ENCODE measurements at regions not wholly inside any gene's neighbourhood (a gene's known extent, or its start where the extent isn't known, plus 50 kb on each side); places are given as distances from the start of the nearest gene placed in this dataset.

GRCh38 chr22:47324435-47324990 is 562.1 kb downstream of the TBC1D22A start:
- POLR2A ChIA-PET = no interaction called here
- peaks cover 6% of the 10 kb centered on the region for H3K9me3 ChIP-seq (ENCODE audit: low read length)
- H3K36me3 ChIP-seq (ENCODE audit: insufficient read depth, low read length) = no peaks in the 10 kb centered on the region
- no peak overlapping the region for H3K4me3 Mint-ChIP-seq
- no peak overlapping the region for H3K27ac Mint-ChIP-seq
- H3K4me3 ChIP-seq (ENCODE audit: low read length) = no peak overlapping the region
- no peak for DNase-seq
- CTCF ChIA-PET = no interaction called here
- no peak overlapping the region for H3K27ac ChIP-seq (ENCODE audit: low read depth, low read length)
- no peaks in the 10 kb centered on the region for H3K36me3 Mint-ChIP-seq
- H3K4me1 Mint-ChIP-seq = no peaks in the 10 kb centered on the region
- peaks cover 7 to 16% of the 10 kb centered on the region in 2 donors for H3K27me3 Mint-ChIP-seq
- H3K4me1 ChIP-seq (ENCODE audit: insufficient read depth, low read length) = no peaks in the 10 kb centered on the region
- no peaks in the 10 kb centered on the region for H3K27me3 ChIP-seq (ENCODE audit: insufficient read depth, low read length, poor library complexity, severe bottlenecking)
- H3K9me3 Mint-ChIP-seq = peaks cover 0 to 7% (median 2%) of the 10 kb centered on the region in 5 donors

GRCh38 chr22:47323518-47323917 is 561.1 kb downstream of the TBC1D22A start:
- CTCF ChIA-PET = no interaction called here
- Mint-ChIP-seq H3K27me3 (peaks cover 8 to 12% of the 10 kb centered on the region in 2 donors), H3K27ac (no peak overlapping the region), H3K9me3 (peaks cover 0 to 7% (median 2%) of the 10 kb centered on the region in 5 donors), H3K4me1 (no peaks in the 10 kb centered on the region), H3K4me3 (no peak overlapping the region), H3K36me3 (no peaks in the 10 kb centered on the region)
- POLR2A ChIA-PET = no interaction called here
- H3K4me3 ChIP-seq (ENCODE audit: low read length) = no peak overlapping the region
- no peak overlapping the region for H3K27ac ChIP-seq (ENCODE audit: low read depth, low read length)
- H3K27me3 ChIP-seq (ENCODE audit: insufficient read depth, low read length, poor library complexity, severe bottlenecking) = no peaks in the 10 kb centered on the region
- DNase-seq = no peak
- peaks cover 6% of the 10 kb centered on the region for H3K9me3 ChIP-seq (ENCODE audit: low read length)
- H3K36me3 ChIP-seq (ENCODE audit: insufficient read depth, low read length) = no peaks in the 10 kb centered on the region
- H3K4me1 ChIP-seq (ENCODE audit: insufficient read depth, low read length) = no peaks in the 10 kb centered on the region

DNA sequence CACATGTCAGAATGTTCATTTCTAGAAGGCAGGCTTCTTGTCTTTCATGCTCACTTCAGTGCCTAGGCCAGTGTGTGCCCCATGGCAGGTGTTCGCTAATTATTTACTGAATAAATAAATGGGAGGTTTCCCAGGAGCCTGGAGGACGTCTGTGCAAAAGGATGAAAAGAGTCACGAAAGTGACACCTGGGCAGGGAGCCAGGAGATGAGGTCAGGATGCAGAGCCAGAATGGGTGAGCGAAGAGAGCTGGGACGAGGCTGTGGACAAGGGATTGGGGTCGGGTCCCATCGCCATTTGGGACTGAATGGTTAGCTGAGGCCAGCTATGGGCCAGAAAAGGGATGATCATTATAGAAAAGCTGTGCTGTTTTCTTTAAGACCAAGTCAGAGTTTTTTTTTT is 560.4 kb downstream of the TBC1D22A start:
- H3K9me3 Mint-ChIP-seq = peaks cover 0 to 7% (median 2%) of the 10 kb centered on the region in 5 donors
- H3K4me3 Mint-ChIP-seq = no peak overlapping the region
- no peaks in the 10 kb centered on the region for H3K4me1 Mint-ChIP-seq
- H3K27ac Mint-ChIP-seq = peak overlapping the region in 1 of 8 donors; percentile 0
- H3K27me3 Mint-ChIP-seq = peaks cover 13 to 14% of the 10 kb centered on the region in 2 donors
- no peaks in the 10 kb centered on the region for H3K27me3 ChIP-seq (ENCODE audit: insufficient read depth, low read length, poor library complexity, severe bottlenecking)
- CTCF ChIA-PET = no interaction called here
- H3K27ac ChIP-seq (ENCODE audit: low read depth, low read length) = no peak overlapping the region
- no peaks in the 10 kb centered on the region for H3K36me3 ChIP-seq (ENCODE audit: insufficient read depth, low read length)
- H3K4me1 ChIP-seq (ENCODE audit: insufficient read depth, low read length) = no peaks in the 10 kb centered on the region
- no peak overlapping the region for H3K4me3 ChIP-seq (ENCODE audit: low read length)
- no peaks in the 10 kb centered on the region for H3K36me3 Mint-ChIP-seq
- DNase-seq = no peak
- POLR2A ChIA-PET = no interaction called here
- H3K9me3 ChIP-seq (ENCODE audit: low read length) = peaks cover 6% of the 10 kb centered on the region

DNA sequence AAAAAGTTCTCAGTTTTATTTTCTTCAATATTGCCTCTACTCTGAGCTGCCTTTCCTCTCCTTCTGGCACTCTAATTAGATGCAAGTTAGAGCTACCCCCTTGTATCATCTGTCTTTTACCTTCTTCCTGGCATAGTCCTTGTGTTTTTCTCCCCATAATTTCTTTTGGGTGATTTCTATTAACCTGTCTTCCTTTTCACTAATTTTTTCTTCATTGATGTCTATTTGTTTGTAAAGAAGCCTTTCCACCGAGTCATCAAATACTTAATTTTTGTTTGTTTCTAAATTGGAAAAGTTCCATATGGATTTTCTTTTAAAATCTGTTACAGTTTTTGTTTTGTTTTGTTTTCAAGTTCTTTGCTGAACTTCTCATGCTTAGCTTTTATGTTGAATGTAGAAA is 558.1 kb downstream of the TBC1D22A start:
- H3K4me3 Mint-ChIP-seq = no peak overlapping the region
- POLR2A ChIA-PET = no interaction called here
- H3K4me1 ChIP-seq (ENCODE audit: insufficient read depth, low read length) = no peaks in the 10 kb centered on the region
- no peak overlapping the region for H3K27ac Mint-ChIP-seq
- peaks cover 16 to 27% of the 10 kb centered on the region in 2 donors for H3K27me3 Mint-ChIP-seq
- CTCF ChIA-PET = no interaction called here
- no peaks in the 10 kb centered on the region for H3K4me1 Mint-ChIP-seq
- no peaks in the 10 kb centered on the region for H3K27me3 ChIP-seq (ENCODE audit: insufficient read depth, low read length, poor library complexity, severe bottlenecking)
- no peak for DNase-seq
- no peaks in the 10 kb centered on the region for H3K36me3 Mint-ChIP-seq
- peaks cover 6% of the 10 kb centered on the region for H3K9me3 ChIP-seq (ENCODE audit: low read length)
- H3K4me3 ChIP-seq (ENCODE audit: low read length) = no peak overlapping the region
- peaks cover 0 to 6% (median 2%) of the 10 kb centered on the region in 5 donors for H3K9me3 Mint-ChIP-seq
- no peaks in the 10 kb centered on the region for H3K36me3 ChIP-seq (ENCODE audit: insufficient read depth, low read length)
- H3K27ac ChIP-seq (ENCODE audit: low read depth, low read length) = no peak overlapping the region

DNA sequence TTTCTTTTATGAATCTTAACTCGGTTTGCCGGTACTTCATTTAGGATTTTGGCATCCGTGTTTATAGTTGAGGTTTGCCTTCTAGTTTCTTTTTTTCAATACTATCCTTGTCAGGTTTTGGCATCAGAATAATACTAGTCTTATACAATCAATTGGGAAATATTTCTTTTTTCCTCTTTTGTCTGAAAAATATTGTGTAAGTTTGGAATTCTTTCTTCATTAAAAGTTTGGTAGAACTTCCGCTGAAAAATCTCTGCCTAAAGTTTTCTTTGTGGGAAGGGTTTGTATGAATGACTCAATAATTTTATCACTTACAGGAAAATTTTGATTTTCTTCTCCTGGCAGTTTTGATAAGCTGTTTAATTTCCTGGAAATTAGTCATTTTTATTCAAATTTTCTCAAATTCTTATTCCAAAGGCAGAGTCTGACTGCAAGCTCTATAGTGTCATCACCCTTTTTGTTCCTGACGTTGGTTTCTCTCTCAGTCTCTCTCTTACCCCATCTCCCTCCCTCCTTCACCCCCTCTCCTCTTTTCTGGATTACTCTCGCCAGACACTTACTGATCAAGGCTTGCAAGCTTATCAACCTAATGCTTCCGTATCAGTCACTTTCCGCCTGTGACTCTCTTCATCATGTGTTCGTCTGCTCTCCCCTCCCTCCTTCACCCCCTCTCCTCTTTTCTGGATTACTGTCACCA is 555.7 kb downstream of the TBC1D22A start:
- Histone ChIP-seq H3K27me3 (ENCODE audit: insufficient read depth, low read length, poor library complexity, severe bottlenecking) (no peaks in the 10 kb centered on the region), H3K36me3 (ENCODE audit: insufficient read depth, low read length) (no peaks in the 10 kb centered on the region), H3K4me3 (ENCODE audit: low read length) (no peak overlapping the region), H3K9me3 (ENCODE audit: low read length) (peaks cover 6% of the 10 kb centered on the region), H3K27ac (ENCODE audit: low read depth, low read length) (no peak overlapping the region), H3K4me1 (ENCODE audit: insufficient read depth, low read length) (no peaks in the 10 kb centered on the region)
- Mint-ChIP-seq H3K36me3 (no peaks in the 10 kb centered on the region), H3K27ac (no peak overlapping the region), H3K4me3 (no peak overlapping the region), H3K4me1 (no peaks in the 10 kb centered on the region), H3K27me3 (peaks cover 14 to 31% of the 10 kb centered on the region in 2 donors), H3K9me3 (peaks cover 2 to 10% (median 4%) of the 10 kb centered on the region in 5 donors)
- CTCF ChIA-PET = no interaction called here
- POLR2A ChIA-PET = no interaction called here
- DNase-seq = no peak

DNA sequence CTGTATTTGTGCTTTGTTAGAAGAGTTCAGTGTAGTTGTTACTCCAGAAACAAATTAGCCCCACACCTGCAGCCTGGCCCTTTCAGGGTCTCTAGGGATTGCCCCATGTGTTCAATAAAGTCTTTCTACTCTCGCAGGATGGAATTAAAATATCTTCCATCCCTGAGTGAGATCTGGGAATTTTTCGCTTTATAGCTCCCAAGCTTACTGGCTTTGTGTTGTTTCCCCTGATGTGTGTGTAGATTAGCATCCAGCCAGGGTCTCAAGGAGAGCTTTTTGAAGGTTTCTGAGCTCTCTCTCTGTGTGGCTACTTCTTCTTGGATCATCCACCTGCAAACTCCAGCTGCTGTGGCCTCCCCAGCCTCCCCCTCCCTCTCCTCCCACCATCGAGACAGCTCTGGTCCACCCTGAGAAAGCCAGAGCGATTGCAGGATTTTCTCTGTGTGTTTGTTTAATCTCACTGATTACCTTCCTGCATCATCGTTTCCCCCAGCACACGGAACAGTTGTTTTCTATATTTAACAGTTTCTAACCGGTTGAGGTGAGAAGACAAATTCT is 553.5 kb downstream of the TBC1D22A start:
- CTCF ChIA-PET = no interaction called here
- DNase-seq = no peak
- POLR2A ChIA-PET = no interaction called here
- no peak overlapping the region for H3K4me3 Mint-ChIP-seq
- H3K27ac Mint-ChIP-seq = no peak overlapping the region
- Histone ChIP-seq H3K9me3 (ENCODE audit: low read length) (peaks cover 4% of the 10 kb centered on the region), H3K4me1 (ENCODE audit: insufficient read depth, low read length) (no peaks in the 10 kb centered on the region), H3K27me3 (ENCODE audit: insufficient read depth, low read length, poor library complexity, severe bottlenecking) (no peaks in the 10 kb centered on the region), H3K36me3 (ENCODE audit: insufficient read depth, low read length) (no peaks in the 10 kb centered on the region), H3K27ac (ENCODE audit: low read depth, low read length) (no peak overlapping the region), H3K4me3 (ENCODE audit: low read length) (no peak overlapping the region)
- no peaks in the 10 kb centered on the region for H3K36me3 Mint-ChIP-seq
- peaks cover 0 to 18% (median 3%) of the 10 kb centered on the region in 5 donors for H3K9me3 Mint-ChIP-seq
- peaks cover 15 to 31% of the 10 kb centered on the region in 2 donors for H3K27me3 Mint-ChIP-seq
- no peaks in the 10 kb centered on the region for H3K4me1 Mint-ChIP-seq

GRCh38 chr22:47310601-47311000 is 548.2 kb downstream of the TBC1D22A start:
- Histone ChIP-seq H3K27ac (ENCODE audit: low read depth, low read length) (no peak overlapping the region), H3K4me3 (ENCODE audit: low read length) (no peak overlapping the region), H3K27me3 (ENCODE audit: insufficient read depth, low read length, poor library complexity, severe bottlenecking) (no peaks in the 10 kb centered on the region), H3K9me3 (ENCODE audit: low read length) (no peaks in the 10 kb centered on the region), H3K36me3 (ENCODE audit: insufficient read depth, low read length) (no peaks in the 10 kb centered on the region), H3K4me1 (ENCODE audit: insufficient read depth, low read length) (no peaks in the 10 kb centered on the region)
- ChIA-PET CTCF (no interaction called here), POLR2A (no interaction called here)
- Mint-ChIP-seq H3K4me3 (no peak overlapping the region), H3K27me3 (peaks cover 1 to 9% of the 10 kb centered on the region in 2 donors), H3K36me3 (no peaks in the 10 kb centered on the region), H3K4me1 (no peaks in the 10 kb centered on the region), H3K27ac (no peak overlapping the region), H3K9me3 (peaks cover 0 to 18% (median 3%) of the 10 kb centered on the region in 5 donors)
- DNase-seq = no peak

DNA sequence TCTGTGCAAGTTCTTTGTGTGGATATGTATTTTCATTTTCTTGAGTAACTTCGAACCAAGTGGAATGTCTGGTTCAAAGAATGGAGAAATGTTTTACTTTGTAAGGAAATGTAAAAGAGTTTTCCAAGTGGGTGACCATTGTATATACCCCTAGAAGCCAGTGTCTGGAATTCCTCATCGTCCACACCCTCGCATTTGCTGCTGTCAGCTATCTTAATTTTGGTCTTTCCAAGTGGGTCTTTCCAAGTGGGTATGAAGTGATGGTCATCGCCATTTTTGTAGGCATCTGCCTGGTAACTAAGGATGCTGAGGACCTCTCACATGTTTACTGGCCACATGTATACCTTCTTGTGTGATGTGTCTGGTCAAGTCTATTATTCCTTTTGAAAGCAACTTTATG is 547.5 kb downstream of the TBC1D22A start:
- H3K9me3 ChIP-seq (ENCODE audit: low read length) = no peaks in the 10 kb centered on the region
- no peak overlapping the region for H3K4me3 ChIP-seq (ENCODE audit: low read length)
- Mint-ChIP-seq H3K4me1 (no peaks in the 10 kb centered on the region), H3K36me3 (no peaks in the 10 kb centered on the region), H3K9me3 (peaks cover 0 to 18% (median 3%) of the 10 kb centered on the region in 5 donors), H3K27ac (no peak overlapping the region), H3K4me3 (peak overlapping the region in 1 of 7 donors; percentile 42), H3K27me3 (peaks cover 1 to 5% of the 10 kb centered on the region in 2 donors)
- DNase-seq = no peak
- no peaks in the 10 kb centered on the region for H3K27me3 ChIP-seq (ENCODE audit: insufficient read depth, low read length, poor library complexity, severe bottlenecking)
- CTCF ChIA-PET = no interaction called here
- H3K4me1 ChIP-seq (ENCODE audit: insufficient read depth, low read length) = no peaks in the 10 kb centered on the region
- no peaks in the 10 kb centered on the region for H3K36me3 ChIP-seq (ENCODE audit: insufficient read depth, low read length)
- POLR2A ChIA-PET = no interaction called here
- no peak overlapping the region for H3K27ac ChIP-seq (ENCODE audit: low read depth, low read length)

Measured in CD8-positive, alpha-beta memory T cell (primary cell).